Thyroid gland (tissue), 4 donors: ENCODE measurements at regions not wholly inside any gene's neighbourhood (a gene's known extent, or its start where the extent isn't known, plus 50 kb on each side); places are given as distances from the start of the nearest gene placed in this dataset.

Experiments
- CTCF ChIP-seq, 6 experiments: fragments of 200-600 bp in 3 of 6; fragments of 450-650 bp in 3 of 6; sonication (generic) in 3 of 6; IDR thresholded peaks; one replicate each; pipeline ENCODE4 v1.5.1; 2016 to 2019; ENCODE audit warnings: antibody characterized with exemption in 6 of 6, mild to moderate bottlenecking in 2 of 6, inconsistent platforms in 1 of 6, moderate library complexity in 1 of 6
- POLR2A ChIP-seq, 2 donors: fragments of 450-650 bp; IDR thresholded peaks; one replicate each; pipeline ENCODE4 v1.6.1; 2017; ENCODE audit warnings: antibody characterized with exemption in 2 of 2, mild to moderate bottlenecking in 2 of 2, moderate library complexity in 1 of 2

GRCh38 chr1:116259663-116260062, 113.4 kb upstream of the ATP1A1 start:
- TF ChIP-seq POLR2A (IDR thresholded peaks at IDR 0.05) (no peak), CTCF (IDR thresholded peaks at IDR 0.05) (no peak)
